H1 (cell line): ENCODE measurements at regions not wholly inside any gene's neighbourhood (a gene's known extent, or its start where the extent isn't known, plus 50 kb on each side); places are given as distances from the start of the nearest gene placed in this dataset.

Experiments used
- CTCF ChIA-PET: fragments of 300-600 bp; sonication (Branson Sonifier 250); formaldehyde crosslinking; loops from one replicate; lab custom pipeline; 2021; ENCODE audit not compliant: partially characterized antibody; lab: Charles Lee
- POLR2A ChIA-PET: fragments of 300-600 bp; sonication (Branson Sonifier 250); formaldehyde crosslinking; loops from one replicate; lab custom pipeline; 2021; ENCODE audit warnings: inconsistent platforms; ENCODE audit not compliant: partially characterized antibody; lab: Charles Lee
- DNase-seq, 2 experiments: peaks; one replicate each; pipeline versions ENCODE4 v3.0.0 to v3.0.0-alpha.2; 2010 to 2022; ENCODE audit warnings: low spot score in 2 of 2, low read depth in 1 of 2, mixed read lengths in 1 of 2
- FAIRE-seq: peaks from 2 replicates; lab custom pipeline; 2011; peaks lifted over from hg19 to GRCh38; lab: Jason Lieb, UNC
- H2AFZ ChIP-seq: 2 replicates; pipeline ENCODE4 v1.8.1; 2012; ENCODE audit warnings: low read length, inconsistent platforms
- H2AK5ac ChIP-seq: 2 replicates; pipeline ENCODE4 v1.6.1; 2013; ENCODE audit warnings: low read depth, low read length
- H2BK120ac ChIP-seq: replicated peaks from 2 replicates; pipeline ENCODE3; 2013; ENCODE audit warnings: low read depth, low read length, inconsistent platforms
- H2BK12ac ChIP-seq: 2 replicates; pipeline ENCODE4 v1.6.1; 2013; ENCODE audit warnings: low read depth, low read length
- H2BK15ac ChIP-seq: 2 replicates; pipeline ENCODE4 v1.6.1; 2013; ENCODE audit warnings: low read length
- H2BK20ac ChIP-seq: 2 replicates; pipeline ENCODE4 v1.6.1; 2013; ENCODE audit warnings: low read length
- H2BK5ac ChIP-seq: 2 replicates; pipeline ENCODE4 v1.6.1; 2013; ENCODE audit warnings: low read depth, low read length
- H3K14ac ChIP-seq: 2 replicates; pipeline ENCODE4 v1.6.1; 2013; ENCODE audit warnings: inconsistent platforms; ENCODE audit not compliant: insufficient read length
- H3K18ac ChIP-seq: 2 replicates; pipeline ENCODE4 v1.6.1; 2013; ENCODE audit warnings: low read length; ENCODE audit errors: extremely low read depth
- H3K23ac ChIP-seq: 2 replicates; pipeline ENCODE4 v1.6.1; 2013; ENCODE audit warnings: inconsistent platforms; ENCODE audit not compliant: insufficient read length
- H3K23me2 ChIP-seq: 2 replicates; pipeline ENCODE4 v1.6.1; 2013; ENCODE audit warnings: low read depth, low read length
- H3K27ac ChIP-seq: 2 replicates; pipeline ENCODE4 v1.6.1; 2011; ENCODE audit warnings: low read depth, low read length, inconsistent platforms
- H3K27me3 ChIP-seq, 4 experiments: replicated peaks in 1 of 4; 1 replicate in 1 of 4; 2 replicates in 3 of 4; pipeline versions ENCODE4 v1.6.1 to v1.8.1; 2011 to 2013; ENCODE audit warnings: low read length in 3 of 4, mild to moderate bottlenecking in 3 of 4, inconsistent platforms in 2 of 4, mixed read lengths in 2 of 4, moderate library complexity in 1 of 4; ENCODE audit not compliant: control insufficient read depth in 3 of 4, insufficient read depth in 3 of 4; ENCODE audit errors: extremely low read depth in 1 of 4
- H3K36me3 ChIP-seq, 4 experiments: 2 replicates each; pipeline versions ENCODE4 v1.6.1 to v1.8.1; 2011 to 2013; ENCODE audit warnings: mild to moderate bottlenecking in 4 of 4, low read length in 3 of 4, moderate library complexity in 2 of 4, control low read depth in 1 of 4, inconsistent platforms in 1 of 4; ENCODE audit not compliant: insufficient read depth in 4 of 4, control insufficient read depth in 2 of 4
- H3K4ac ChIP-seq: replicated peaks from 2 replicates; pipeline ENCODE3; 2013; ENCODE audit warnings: low read length, low read depth, mixed read lengths, inconsistent platforms; ENCODE audit not compliant: insufficient read length
- H3K4me1 ChIP-seq, 4 experiments: replicated peaks in 1 of 4; 1 replicate in 1 of 4; 2 replicates in 3 of 4; pipeline versions ENCODE4 v1.6.1 to v1.8.1; 2011 to 2013; ENCODE audit warnings: low read length in 3 of 4, inconsistent platforms in 2 of 4, mixed read lengths in 1 of 4; ENCODE audit not compliant: insufficient read depth in 4 of 4, control insufficient read depth in 3 of 4
- H3K4me2 ChIP-seq, 2 experiments: 2 replicates each; pipeline versions ENCODE4 v1.6.1 to v1.8.1; 2011 to 2013; ENCODE audit warnings: low read depth in 2 of 2, low read length in 2 of 2, control low read depth in 1 of 2, inconsistent platforms in 1 of 2, mild to moderate bottlenecking in 1 of 2; ENCODE audit not compliant: insufficient read depth in 1 of 2
- H3K4me3 ChIP-seq, 4 experiments: fragments of 200-600, 300-600 bp in 1 of 4; sonication (generic), shearing (Covaris generic), sonication (Bioruptor Twin) in 1 of 4; 2 replicates each; pipeline versions ENCODE4 v1.5.1 to v1.8.1; 2011 to 2016; ENCODE audit warnings: low read length in 4 of 4, low read depth in 3 of 4, control low read depth in 2 of 4, inconsistent platforms in 2 of 4, mild to moderate bottlenecking in 2 of 4, mixed read lengths in 1 of 4, moderate library complexity in 1 of 4; ENCODE audit not compliant: insufficient read depth in 2 of 4; ENCODE audit errors: extremely low read depth in 1 of 4
- H3K56ac ChIP-seq: replicated peaks from 2 replicates; pipeline ENCODE3; 2013; ENCODE audit warnings: low read depth, mild to moderate bottlenecking, mixed read lengths, low read length, inconsistent platforms; ENCODE audit not compliant: insufficient read length
- H3K79me1 ChIP-seq: 2 replicates; pipeline ENCODE4 v1.6.1; 2013; ENCODE audit warnings: low read depth, low read length, control low read depth
- H3K79me2 ChIP-seq, 2 experiments: 2 replicates each; pipeline versions ENCODE4 v1.6.1 to v1.8.1; 2012 to 2013; ENCODE audit warnings: low read length in 2 of 2, mild to moderate bottlenecking in 2 of 2, inconsistent platforms in 1 of 2; ENCODE audit not compliant: insufficient read depth in 2 of 2, control insufficient read depth in 1 of 2
- H3K9ac ChIP-seq, 4 experiments: replicated peaks in 1 of 4; 1 replicate in 1 of 4; 2 replicates in 3 of 4; pipeline versions ENCODE4 v1.6.1 to v1.8.1; 2011 to 2013; ENCODE audit warnings: low read depth in 3 of 4, low read length in 3 of 4, control low read depth in 2 of 4, mild to moderate bottlenecking in 2 of 4, moderate library complexity in 2 of 4, inconsistent platforms in 1 of 4; ENCODE audit errors: extremely low read depth in 1 of 4
- H3K9me3 ChIP-seq, 2 experiments: 2 replicates each; pipeline versions ENCODE4 v1.6.1 to v1.8.1; 2012 to 2013; ENCODE audit warnings: mild to moderate bottlenecking in 2 of 2, moderate library complexity in 2 of 2, control low read depth in 1 of 2, inconsistent platforms in 1 of 2, low read depth in 1 of 2, low read length in 1 of 2, mixed read lengths in 1 of 2; ENCODE audit not compliant: insufficient read depth in 2 of 2
- H4K20me1 ChIP-seq, 2 experiments: replicated peaks in 1 of 2; 2 replicates each; pipeline versions ENCODE3 to v1.8.1; 2011 to 2013; ENCODE audit warnings: inconsistent platforms in 2 of 2, low read length in 2 of 2, mild to moderate bottlenecking in 1 of 2; ENCODE audit not compliant: insufficient read depth in 2 of 2, control insufficient read depth in 1 of 2
- H4K5ac ChIP-seq: 2 replicates; pipeline ENCODE4 v1.6.1; 2013; ENCODE audit warnings: low read length, low read depth, mixed read lengths, inconsistent platforms; ENCODE audit not compliant: insufficient read length
- H4K8ac ChIP-seq: 2 replicates; pipeline ENCODE4 v1.8.0; 2013; ENCODE audit warnings: mild to moderate bottlenecking, moderate library complexity, low read length, inconsistent platforms; ENCODE audit not compliant: insufficient read depth; ENCODE audit errors: extremely low read depth
- H4K91ac ChIP-seq: replicated peaks from 2 replicates; pipeline ENCODE3; 2013; ENCODE audit warnings: low read length, mixed read lengths, inconsistent platforms; ENCODE audit not compliant: insufficient read length
- GTF2F1 ChIP-seq: IDR thresholded peaks from 2 replicates; pipeline ENCODE4 v1.6.1; 2012; ENCODE audit warnings: low read depth, low read length, improper control_type of control experiment, borderline replicate concordance
- JUN ChIP-seq: IDR thresholded peaks from 2 replicates; pipeline ENCODE4 v1.6.1; 2011; ENCODE audit warnings: low read depth, mild to moderate bottlenecking, improper control_type of control experiment, low read length
- MAFK ChIP-seq: IDR thresholded peaks from 2 replicates; pipeline ENCODE4 v1.6.1; 2012; ENCODE audit warnings: low read depth, mild to moderate bottlenecking, improper control_type of control experiment, low read length
- NANOG ChIP-seq: IDR thresholded peaks from 2 replicates; pipeline ENCODE4 v1.6.1; 2011; ENCODE audit warnings: low read length, low read depth, mild to moderate bottlenecking, inconsistent platforms; ENCODE audit not compliant: insufficient read depth, poor library complexity, severe bottlenecking
- POLR2AphosphoS5 ChIP-seq: IDR thresholded peaks from 2 replicates; pipeline ENCODE4 v1.6.1; 2011; ENCODE audit warnings: low read depth, low read length
- RAD21 ChIP-seq, 2 experiments: IDR thresholded peaks in 1 of 2; conservative IDR thresholded peaks in 1 of 2; 2 replicates each; pipeline ENCODE4 v1.6.1; 2011; ENCODE audit warnings: low read depth in 2 of 2, low read length in 2 of 2, improper control_type of control experiment in 1 of 2, inconsistent platforms in 1 of 2, mild to moderate bottlenecking in 1 of 2, moderate library complexity in 1 of 2
- RBBP5 ChIP-seq: IDR thresholded peaks from 2 replicates; pipeline ENCODE4 v1.7.1; 2012; ENCODE audit warnings: low read depth, mild to moderate bottlenecking, inconsistent platforms, low read length, moderate library complexity, borderline replicate concordance
- RXRA ChIP-seq: IDR thresholded peaks from 2 replicates; pipeline ENCODE4 v1.6.1; 2011; ENCODE audit warnings: low read depth, mild to moderate bottlenecking, low read length, moderate library complexity; ENCODE audit not compliant: insufficient read depth
- TAF7 ChIP-seq: optimal IDR thresholded peaks from 2 replicates; pipeline ENCODE3; 2011; ENCODE audit warnings: low read depth, mild to moderate bottlenecking, inconsistent platforms, low read length, moderate library complexity, borderline replicate concordance
- TCF12 ChIP-seq: IDR thresholded peaks from 2 replicates; pipeline ENCODE4 v1.6.1; 2011; ENCODE audit warnings: low read depth, mild to moderate bottlenecking, low read length
- WGBS, 2 experiments: shearing (Covaris generic) in 1 of 2; methylation state at CpG; one replicate each; pipeline versions ENCODE4 v1.1.6 to v1.1.7; 2013 to 2015; ENCODE audit warnings: low lambda C conversion rate in 2 of 2, mixed read lengths in 2 of 2, inconsistent platforms in 1 of 2, low coverage in 1 of 2, missing lambda C conversion rate in 1 of 2; ENCODE audit not compliant: insufficient replicate concordance in 2 of 2, insufficient coverage in 1 of 2, insufficient read length in 1 of 2; ENCODE audit errors: extremely low coverage in 1 of 2, missing lambda C conversion rate in 1 of 2; 5-methylcytosine and 5-hydroxymethylcytosine counted together

DNA sequence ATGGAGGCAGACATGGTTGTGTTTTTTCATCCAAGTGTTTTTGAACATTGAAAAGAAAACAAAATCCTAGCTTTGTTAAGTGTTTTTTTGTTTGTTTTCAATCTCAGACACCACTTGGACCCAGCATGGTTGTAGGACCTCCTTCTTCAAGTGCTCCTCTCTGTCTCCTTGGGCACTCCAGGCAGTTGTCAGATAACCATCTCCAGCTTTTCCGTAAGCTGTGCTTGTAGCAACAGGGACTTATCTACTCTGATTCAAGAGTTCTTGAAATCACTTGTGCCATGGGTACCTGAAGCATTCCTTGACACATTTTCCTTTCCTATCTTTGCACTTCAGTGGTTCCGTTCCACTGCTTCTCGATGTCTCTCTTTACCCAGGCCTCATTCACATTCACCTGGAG is 334.9 kb upstream of the DDX53 start:
- Histone ChIP-seq H3K23me2 (no peaks in the 10 kb centered on the region), H4K20me1 (no peaks in the 10 kb centered on the region), H2AFZ (no peak overlapping the region), H2BK5ac (no peak overlapping the region), H3K23ac (no peak overlapping the region), H3K18ac (no peak overlapping the region), H3K4me3 (no peak overlapping the region), H3K27me3 (no peaks in the 10 kb centered on the region), H2BK15ac (no peak overlapping the region), H3K14ac (no peak overlapping the region), H3K27ac (no peak overlapping the region), H2BK120ac (no peak overlapping the region), H2AK5ac (no peak overlapping the region), H3K4me2 (no peak overlapping the region), H2BK20ac (no peak overlapping the region), H2BK12ac (no peak overlapping the region), H4K91ac (no peak overlapping the region), H3K4ac (no peak overlapping the region), H3K79me1 (no peaks in the 10 kb centered on the region), H3K36me3 (no peaks in the 10 kb centered on the region), H3K56ac (no peak overlapping the region), H3K9me3 (no peaks in the 10 kb centered on the region), H3K79me2 (no peaks in the 10 kb centered on the region), H4K5ac (no peak overlapping the region), H3K4me1 (no peaks in the 10 kb centered on the region), H4K8ac (no peak overlapping the region), H3K9ac (no peak overlapping the region)
- ChIA-PET CTCF (interaction anchor here (1.6 kb wide), 1 partner anchor 12 kb away, joined by 4 read pairs; no protein-coding TSS in a partner anchor), POLR2A (no interaction called here)
- no peak for TF ChIP-seq TAF7
- TF ChIP-seq MAFK: no peak
- no peak for TF ChIP-seq TCF12
- no peak for TF ChIP-seq RBBP5
- no peak for TF ChIP-seq RXRA
- TF ChIP-seq JUN: no peak
- no peak for TF ChIP-seq POLR2AphosphoS5
- TF ChIP-seq NANOG: no peak
- no peak for TF ChIP-seq RAD21 (IDR thresholded peaks at IDR 0.05 in 1 of 2, conservative IDR thresholded peaks at IDR 0.05 in 1 of 2; ENCODE audit: low read depth in 2 of 2, low read length in 2 of 2)
- TF ChIP-seq GTF2F1: no peak
- DNase-seq (no peak), FAIRE-seq (no peak)
- 76% methylated on average over 3 of the region's 3 CpGs; no CpG with 5 or more reads in 1 of the 2 experiments for WGBS, 2 experiments
